Dedifferentiated amniotic fluid mesenchymal stem cell (primary cell): ENCODE measurements at regions not wholly inside any gene's neighbourhood (a gene's known extent, or its start where the extent isn't known, plus 50 kb on each side); places are given as distances from the start of the nearest gene placed in this dataset.
A peak's percentile ranks its signal among the peaks of the same experiment; 100 is the strongest.
"Not testable (repeated sequence)": the region's sequence is repeated elsewhere in the genome, so short reads cannot be mapped to it uniquely, and the experiment has no call there.

ENCODE experiments used
- DNase-seq: peaks from one replicate; pipeline ENCODE4 v3.0.0-alpha.2; 2016; ENCODE audit errors: extremely low spot score

- no peak for DNase-seq
These were observed 155.4 kb upstream of the MAP3K1 start for GRCh38 chr5:56659971-56660370.

GRCh38 chr5:56658972-56659371, 156.4 kb upstream of the MAP3K1 start:
- DNase-seq: no peak

DNA sequence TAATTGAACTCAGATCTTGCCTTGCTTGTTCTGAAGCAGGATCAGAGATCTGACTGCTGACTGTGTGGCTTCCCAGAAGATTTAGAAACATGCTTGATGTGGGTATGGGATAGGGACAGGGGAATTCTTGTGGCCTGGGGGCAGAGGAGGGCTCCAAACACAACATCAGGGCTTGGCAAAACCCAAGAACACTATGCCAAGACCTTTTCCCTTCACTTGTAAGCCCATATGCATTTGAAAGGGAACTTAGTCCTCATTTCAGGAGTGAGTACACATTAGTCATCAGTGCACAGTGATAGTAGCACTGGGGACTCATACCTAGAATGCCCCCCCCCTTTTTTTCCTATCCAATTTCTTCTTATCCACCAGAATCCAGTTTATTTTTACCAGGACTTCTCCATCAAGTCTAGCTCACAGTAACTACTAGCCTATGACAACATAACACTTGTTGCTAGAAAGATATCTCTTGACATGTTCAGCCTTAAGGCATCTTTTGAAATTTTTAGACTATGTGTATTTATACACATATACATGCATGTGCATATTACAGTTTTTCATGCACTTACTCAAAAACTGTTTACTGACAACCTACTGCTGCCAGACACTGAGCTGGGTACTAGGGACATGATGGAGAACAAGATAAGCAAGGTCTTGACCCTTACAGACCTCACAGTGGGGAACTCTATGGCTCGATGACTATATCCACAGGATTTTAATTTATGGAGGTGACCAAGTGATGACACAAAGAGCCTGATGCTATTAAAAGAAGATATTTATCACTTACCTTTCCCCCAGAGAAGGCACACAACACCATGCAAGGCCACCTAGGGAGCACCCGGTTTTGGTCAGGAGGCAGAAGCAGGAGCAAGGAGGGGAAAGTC, 158.3 kb upstream of the MAP3K1 start:
- DNase-seq: no peak

- DNase-seq: no peak
These were observed 163.5 kb upstream of the MAP3K1 start for GRCh38 chr5:56651893-56652292.

DNA sequence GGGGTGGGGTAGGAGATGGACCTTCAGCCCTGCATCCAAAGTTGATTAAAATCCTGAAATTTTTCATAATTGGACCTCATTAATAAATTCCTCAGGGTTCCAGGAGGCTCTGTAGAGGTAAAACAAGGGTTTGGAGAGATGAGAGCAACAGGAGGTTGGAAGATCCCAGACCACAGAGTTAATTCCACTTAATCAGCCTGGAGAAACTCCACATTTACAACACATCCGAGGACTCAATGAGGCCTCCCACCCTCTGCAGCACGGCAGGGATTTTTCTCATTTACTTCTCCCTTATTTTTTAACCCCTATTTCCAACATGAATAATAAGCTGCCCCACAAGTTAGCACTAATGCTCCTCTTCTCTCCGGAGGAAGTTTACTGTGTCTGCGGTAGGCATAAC, 165.0 kb upstream of the MAP3K1 start:
- no peak for DNase-seq

DNA sequence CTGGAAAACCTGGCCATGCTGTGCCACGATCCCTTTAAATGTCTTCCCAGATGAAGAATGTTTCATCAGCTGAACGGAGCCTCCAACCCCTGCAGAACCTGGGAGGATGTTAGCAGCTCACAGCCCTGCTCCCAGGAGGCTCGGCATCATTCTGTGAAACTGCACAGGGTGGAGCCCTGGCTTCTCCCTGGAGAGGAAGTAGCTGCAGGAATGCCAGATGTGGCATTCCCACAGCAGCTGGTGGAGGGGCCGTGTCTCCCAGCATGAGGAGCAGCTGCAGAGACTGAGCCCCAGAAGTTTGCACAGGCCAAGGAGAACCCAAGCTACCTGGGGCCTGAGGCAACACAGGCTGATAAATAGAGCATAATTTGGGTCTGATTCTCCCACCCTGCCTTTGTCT, 165.8 kb upstream of the MAP3K1 start:
- DNase-seq: peak; percentile 35

DNA sequence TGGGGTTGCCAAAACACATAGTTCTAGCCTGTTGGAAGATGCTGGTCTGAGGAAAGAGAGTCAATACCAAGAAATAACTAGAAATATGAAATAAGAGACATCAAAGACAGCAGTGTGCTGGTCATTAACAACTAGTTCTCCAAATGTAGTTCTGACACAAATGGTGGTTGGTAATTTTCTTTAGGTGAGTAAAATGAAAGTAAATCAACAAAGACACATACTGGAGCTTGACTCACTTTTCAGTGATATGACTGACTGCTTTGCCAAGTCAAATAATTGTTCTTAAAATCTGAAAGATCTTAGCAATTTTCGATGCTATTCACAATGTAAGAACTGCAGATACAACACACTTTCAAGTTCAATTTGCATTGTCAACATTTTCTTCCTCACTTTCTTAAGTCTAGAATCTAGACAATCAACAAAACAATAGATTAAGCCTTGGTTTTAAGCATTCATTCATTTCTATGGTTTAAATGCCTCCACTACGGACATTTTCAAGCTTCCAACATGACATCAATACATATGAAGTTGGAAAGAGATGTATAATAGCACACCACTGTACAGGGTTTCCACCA, 166.8 kb upstream of the MAP3K1 start:
- no peak for DNase-seq

GRCh38 chr5:56647099-56647850, 168.1 kb upstream of the MAP3K1 start:
- no peak for DNase-seq

DNA sequence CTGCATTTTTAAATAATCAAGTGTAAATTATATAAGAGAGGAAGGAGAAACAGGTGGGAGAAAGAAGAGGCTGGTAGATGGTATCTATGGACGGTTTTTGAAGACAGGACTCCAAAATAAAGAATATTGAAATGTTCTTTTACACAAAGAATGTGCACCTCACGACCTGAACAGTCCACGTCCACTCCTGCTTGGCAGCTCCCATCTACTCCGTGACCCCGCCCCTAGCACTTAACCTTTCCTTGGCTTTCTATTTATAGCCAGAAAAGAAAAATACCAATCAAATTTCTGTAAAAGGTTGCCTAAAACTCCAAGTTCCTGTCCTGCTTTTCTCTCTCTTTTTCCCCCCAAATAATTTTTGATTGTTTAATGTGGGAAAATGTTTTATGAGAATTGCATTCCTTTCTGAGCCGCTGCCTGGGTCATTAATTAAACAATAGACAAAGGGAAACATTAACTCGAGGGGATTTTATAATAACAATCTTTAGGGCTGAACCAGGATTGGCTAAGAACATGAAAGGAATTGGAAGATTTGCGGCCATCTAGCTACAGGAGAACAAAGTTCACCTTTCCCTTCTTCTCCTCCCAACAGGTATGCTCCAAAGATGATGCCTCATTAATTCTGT, 173.6 kb upstream of the MAP3K1 start:
- DNase-seq: no peak

DNA sequence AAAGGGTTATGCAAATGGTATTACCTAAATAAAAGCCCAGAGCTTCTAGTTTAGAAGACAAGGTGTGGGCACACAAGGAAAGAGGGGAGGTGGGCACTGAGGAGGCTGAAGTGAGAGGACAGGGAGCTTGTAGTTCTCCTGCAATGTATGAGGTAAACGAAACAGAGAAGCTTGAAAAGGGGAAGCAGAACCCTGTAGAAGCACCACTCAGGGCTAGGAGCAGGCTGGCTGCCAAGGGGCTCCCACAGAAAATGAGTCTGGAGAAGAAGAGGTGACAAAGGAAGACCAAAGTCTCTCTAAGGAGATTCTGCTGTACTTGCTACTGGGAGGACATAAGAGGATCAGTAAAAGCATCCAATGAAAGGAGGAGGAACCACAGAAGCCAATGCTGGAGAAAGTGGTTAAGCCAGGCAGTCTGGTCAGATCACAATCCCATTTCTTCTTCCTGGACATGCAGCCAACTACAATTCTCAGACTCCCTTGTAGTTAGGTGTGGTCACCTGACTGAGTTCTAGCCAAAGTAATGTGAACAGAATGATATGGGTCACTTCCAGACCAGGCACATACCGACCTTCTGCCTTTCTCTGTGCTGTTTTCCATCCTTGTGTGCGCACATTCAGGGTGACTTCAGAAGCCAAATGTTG, 174.5 kb upstream of the MAP3K1 start:
- no peak for DNase-seq

DNA sequence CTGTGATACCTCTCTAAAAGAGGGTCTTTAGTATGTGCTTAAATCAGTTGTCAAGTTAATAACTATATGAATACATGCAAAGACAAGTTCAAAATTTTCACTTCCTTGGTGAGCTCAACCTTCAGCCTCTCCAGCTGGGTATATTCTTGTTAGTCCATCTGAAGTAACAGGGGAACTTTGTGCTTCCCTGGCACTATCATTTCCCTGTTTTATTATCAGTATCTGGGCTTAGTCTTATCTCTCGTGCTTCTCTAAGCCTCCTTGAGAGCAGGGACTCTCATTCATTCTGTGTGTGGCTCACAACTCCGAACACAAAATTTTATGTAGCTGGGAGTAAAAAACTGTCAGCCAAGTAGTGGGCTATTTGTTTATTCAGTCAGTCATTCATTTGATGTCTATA, 175.9 kb upstream of the MAP3K1 start:
- no peak for DNase-seq

DNA sequence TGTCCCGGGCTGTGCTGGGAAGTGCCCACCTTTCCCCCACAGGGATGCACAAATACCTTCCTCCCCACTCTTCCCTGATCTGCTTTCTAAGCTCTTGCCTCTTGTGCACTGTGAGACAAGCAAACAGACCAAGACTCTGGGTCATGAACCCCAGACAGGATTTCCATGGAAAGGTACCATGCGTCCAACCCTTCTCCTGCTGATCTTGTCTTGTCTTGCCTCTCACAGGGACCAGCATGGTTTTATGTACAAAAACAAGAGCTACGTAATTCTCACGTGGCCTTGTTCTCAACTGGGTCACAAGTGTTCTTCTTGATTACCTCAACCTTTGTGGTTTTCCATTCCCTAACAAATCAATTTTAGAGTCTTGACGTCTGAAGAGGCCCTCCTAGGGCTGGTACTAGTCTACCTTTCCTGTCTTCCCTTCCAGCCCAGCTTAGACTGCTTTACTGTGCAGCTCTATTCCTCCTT, 176.5 kb upstream of the MAP3K1 start:
- no peak for DNase-seq

DNA sequence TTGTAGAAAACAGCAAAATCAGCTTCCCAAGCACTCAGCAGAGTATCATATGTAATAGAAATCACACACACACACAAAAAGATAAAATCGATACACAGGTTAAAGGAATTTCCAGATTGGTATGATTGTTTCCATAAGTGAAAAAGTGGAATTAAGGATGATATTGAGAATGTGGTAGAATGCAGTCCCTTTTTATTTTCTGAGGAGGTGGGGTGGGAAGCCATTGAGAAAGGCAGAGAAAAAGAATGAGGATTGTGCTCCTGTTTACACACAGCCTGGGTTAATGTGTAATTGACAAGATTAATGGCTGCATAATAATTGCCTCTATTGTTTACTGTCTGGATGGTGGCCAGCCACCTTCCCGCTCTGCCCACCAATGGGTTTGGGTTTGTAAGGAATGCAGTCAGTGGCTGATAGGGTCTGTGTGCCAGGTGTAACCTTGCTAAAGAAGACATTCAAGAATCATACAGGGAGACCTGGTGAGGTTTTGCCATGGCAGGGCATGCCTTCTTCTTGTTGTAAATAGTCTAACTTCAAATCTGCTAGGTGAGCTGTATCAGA, 177.2 kb upstream of the MAP3K1 start:
- no peak for DNase-seq

GRCh38 chr5:56637321-56637920, 177.9 kb upstream of the MAP3K1 start:
- no peak for DNase-seq

DNA sequence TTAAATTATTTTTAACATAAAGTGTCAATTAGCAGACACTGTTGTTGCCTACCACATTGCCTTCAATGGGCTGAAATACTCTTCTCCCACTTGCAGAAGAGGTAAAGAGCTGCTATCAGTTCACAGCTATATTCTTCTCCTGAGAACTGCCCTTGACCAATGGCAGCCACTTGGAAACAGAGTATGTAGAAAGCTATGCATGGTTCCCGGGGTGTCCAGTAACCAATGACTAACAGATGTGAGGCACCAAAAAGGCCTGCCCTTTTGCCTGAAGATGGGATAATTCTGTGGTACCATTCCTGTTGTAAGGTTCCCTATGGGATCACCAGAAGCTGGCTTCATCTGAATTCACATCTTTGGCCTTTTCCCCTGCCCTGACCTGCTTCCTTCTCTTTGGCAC, 181.4 kb upstream of the MAP3K1 start:
- DNase-seq: no peak

DNA sequence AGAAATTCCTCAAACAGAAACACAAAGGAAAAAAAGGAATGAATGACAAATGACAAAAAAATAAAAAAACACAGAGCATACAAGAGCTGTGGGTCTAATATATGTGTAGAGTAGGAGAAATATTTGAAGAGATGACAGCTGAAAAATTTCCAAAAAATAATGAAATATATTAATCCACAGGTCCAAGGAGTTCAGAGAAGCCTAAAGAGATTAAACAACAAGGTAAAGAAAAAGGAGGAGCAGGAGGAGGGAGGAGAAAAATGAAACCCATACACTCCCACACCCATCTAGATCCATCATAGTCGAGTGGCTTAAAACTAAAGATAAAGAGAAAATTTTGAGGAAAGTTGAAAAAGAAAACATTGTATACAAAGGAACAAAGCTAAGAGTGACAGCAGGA, 182.4 kb upstream of the MAP3K1 start:
- DNase-seq: no peak

DNA sequence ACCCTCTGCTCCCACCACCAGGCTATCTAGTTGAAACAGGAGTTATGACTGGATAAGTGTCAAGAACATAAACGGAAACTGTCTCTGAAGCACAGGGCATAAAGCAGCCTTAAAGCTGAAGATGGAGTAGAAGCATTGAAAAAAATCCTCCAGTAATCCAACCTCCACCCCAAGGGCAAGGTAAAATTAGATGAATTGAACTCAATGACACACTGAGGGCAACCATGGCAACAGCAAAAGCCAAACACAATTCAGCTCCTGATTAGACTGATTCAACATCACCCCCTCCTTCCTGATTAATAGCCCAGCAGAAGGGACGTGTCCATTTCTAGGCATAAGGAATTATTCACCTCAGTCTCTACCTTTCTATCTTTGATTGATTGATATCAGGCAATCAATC, 183.2 kb upstream of the MAP3K1 start:
- no peak for DNase-seq

GRCh38 chr5:56631719-56632118, 183.6 kb upstream of the MAP3K1 start:
- DNase-seq: no peak

DNA sequence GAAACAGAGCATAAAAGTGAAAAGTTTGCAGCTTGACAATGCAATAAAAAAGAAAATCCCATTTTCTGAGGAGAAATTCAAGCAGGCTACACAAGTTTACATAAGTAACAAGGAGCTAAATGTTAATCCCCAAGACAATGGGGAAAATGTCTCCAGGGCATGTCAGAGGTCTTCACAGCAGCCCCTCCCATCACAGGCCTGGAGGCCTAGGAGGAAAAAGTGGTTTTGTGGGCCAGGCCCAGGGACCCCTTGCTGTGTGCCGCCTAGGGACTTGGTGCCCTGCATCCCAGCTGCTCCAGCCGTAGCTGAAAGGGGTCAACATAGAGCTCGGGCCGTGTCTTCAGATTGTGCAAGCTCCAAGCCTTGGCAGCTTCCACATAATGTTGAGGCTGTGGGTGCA, 186.7 kb upstream of the MAP3K1 start:
- DNase-seq: not testable (repeated sequence)

- peak; percentile 96 for DNase-seq
These were observed 189.8 kb upstream of the MAP3K1 start for GRCh38 chr5:56625541-56625940.

DNA sequence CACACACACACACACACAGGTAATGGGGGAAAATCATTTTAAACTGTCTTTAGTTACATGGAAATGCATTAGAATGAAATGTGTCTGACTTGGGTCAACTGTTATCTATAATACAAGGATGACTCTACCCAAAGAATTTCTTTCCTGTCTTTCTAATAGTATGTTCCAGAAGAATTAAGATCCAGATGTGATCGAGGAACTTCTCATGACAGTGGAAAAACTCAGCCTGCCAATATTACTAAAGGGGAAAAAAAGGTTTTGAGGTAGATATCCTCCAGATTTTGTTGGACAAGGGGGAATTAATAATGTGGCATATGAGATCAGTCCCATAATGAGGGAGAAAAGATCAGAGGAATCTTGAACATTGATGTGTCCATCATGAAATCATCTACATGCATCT, 190.6 kb upstream of the MAP3K1 start:
- DNase-seq: no peak
